ENCODE measurements at regions not wholly inside any gene's neighbourhood (a gene's known extent, or its start where the extent isn't known, plus 50 kb on each side); places are given as distances from the start of the nearest gene placed in this dataset.

DNA sequence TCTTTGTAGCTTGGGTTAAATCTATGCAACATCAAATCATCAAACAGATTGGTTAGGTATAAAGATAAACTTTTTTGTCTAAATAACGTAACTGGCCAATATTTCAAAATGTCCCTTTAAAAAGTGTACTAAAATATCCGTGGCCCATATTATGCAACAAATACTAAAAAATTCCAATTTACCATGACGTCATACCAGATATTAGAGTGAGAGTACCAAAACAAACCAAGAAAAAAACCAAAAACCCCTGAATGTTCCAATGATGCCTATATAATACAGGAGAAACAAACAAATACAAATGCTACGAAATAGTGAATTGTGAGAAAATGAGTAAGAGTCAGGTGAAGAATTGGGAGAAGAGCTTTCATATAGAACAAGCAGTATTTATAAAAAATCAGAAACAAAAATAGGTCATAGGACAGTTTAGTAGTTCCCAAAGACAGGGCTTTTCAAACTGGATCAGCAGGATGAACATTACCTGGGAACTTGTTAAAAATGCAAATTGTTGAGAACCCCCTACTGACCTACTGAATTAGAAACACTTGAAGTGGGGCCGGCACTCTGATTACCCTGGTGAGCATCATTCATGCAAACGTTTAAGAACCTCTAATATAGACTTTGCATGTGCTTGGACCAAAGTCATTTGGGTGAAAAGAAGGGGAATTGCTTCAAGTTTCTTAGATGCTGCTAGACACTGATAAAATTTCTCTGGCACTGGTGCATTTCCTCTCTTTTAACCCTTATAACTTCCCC lies 753.7 kb downstream of the DSC3 start:
- Mint-ChIP-seq H3K27ac (no peak overlapping the region), H3K9me3 (no peaks in the 10 kb centered on the region), H3K4me3 (no peak overlapping the region), H3K4me1 (no peaks in the 10 kb centered on the region), H3K27me3 (no peaks in the 10 kb centered on the region)
- no peak for ATAC-seq
- DNase-seq, result no peak

DNA sequence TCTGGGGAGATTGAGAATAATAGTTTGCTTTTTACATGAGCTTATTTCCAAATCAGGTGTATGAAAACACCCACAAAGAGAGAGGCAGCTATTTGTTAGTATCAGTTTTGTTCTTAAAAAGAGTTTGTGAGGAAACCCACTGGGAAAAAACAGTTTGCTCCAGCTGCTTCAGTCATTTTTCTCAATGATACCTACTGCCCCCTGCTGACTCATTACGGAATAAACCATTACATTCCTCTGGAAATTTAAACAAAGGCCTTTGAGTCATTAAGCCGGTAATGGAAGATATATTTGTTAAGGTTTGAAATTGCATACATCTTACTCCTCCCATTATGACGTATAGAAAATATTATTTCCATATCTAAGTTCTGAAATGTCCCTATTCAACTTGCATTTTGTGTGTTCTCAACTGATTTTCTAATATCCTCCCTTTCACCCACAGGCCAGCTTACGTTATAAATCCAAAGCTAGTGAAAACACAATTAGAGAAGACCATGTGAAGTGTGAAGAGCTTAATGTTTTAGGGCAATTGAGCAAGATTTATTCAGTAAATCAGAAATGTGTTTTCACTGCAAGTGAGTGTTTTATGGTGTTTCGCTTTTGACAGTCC lies 761.6 kb downstream of the DSC3 start:
- ATAC-seq (no peak), DNase-seq (no peak)
- Mint-ChIP-seq H3K27ac (no peak overlapping the region), H3K4me1 (no peaks in the 10 kb centered on the region), H3K27me3 (no peaks in the 10 kb centered on the region), H3K4me3 (no peak overlapping the region), H3K9me3 (no peaks in the 10 kb centered on the region)

DNA sequence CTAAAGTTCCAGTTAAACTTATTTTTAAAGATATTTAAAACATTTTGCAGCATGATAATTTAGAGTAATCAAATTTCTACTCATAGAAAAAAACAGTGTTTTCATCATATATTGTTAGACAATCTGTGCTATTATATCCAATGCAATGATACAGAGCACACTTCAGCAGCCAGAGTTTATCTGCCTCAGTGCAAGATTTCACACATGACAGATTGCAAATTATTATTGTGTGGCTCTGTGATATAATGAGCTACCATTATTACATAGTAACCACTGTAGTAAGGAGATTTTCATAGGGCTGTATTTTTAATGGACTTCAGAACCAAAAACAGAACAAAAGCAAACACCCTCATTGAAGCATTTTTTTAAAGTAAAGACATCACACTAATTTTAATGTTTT lies 762.4 kb downstream of the DSC3 start:
- no peak overlapping the region for H3K4me3 Mint-ChIP-seq
- DNase-seq, result no peak
- H3K9me3 Mint-ChIP-seq, result no peaks in the 10 kb centered on the region
- ATAC-seq, result no peak
- H3K27me3 Mint-ChIP-seq, result no peaks in the 10 kb centered on the region
- H3K27ac Mint-ChIP-seq, result no peak overlapping the region
- H3K4me1 Mint-ChIP-seq, result no peaks in the 10 kb centered on the region

DNA sequence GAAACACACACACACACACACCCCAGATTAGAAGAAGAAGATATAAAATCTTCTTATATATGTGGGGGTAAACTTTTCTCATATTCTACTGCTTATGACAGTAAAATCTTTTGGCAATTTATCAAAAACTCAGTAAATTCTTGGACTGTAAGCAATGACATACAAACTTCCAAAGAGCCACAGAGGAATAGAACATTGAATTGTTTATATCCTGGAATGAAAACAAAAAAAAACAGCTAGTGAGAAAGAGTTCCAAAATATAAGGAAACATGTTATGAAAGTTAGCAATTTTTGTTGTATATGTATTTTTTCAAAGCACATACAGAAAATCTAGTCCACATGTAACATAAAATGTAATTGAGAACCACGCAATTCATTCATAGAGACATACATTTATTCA lies 764.9 kb downstream of the DSC3 start:
- ATAC-seq, result no peak
- no peak for DNase-seq
- Mint-ChIP-seq H3K9me3 (peaks cover 0 to 6% of the 10 kb centered on the region in 2 donors), H3K27ac (no peak overlapping the region), H3K4me1 (no peaks in the 10 kb centered on the region), H3K4me3 (no peak overlapping the region), H3K27me3 (no peaks in the 10 kb centered on the region)

DNA sequence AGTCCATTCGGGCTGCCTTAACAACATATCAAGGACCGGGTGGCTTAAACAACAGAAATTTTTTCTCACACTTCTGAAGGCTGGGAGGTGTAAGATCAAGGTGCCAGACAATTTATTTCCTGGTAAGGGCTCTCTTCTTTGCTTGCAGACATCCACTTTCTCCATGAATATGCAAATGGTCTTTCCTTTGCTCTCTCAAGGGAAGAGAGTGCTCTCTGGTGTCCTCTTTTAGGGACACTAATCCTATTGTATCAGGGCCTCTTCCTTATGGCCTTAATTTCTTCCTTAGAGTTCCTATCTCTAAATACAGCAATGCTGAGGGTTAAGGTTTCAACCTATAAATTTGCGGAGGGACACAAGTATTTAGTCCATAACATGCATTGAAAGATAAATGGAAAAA lies 770.8 kb downstream of the DSC3 start:
- Mint-ChIP-seq H3K27me3 (no peaks in the 10 kb centered on the region), H3K27ac (no peak overlapping the region), H3K9me3 (peaks cover 0 to 11% of the 10 kb centered on the region in 2 donors), H3K4me1 (no peaks in the 10 kb centered on the region), H3K4me3 (no peak overlapping the region)
- DNase-seq (no peak), ATAC-seq (no peak)

DNA sequence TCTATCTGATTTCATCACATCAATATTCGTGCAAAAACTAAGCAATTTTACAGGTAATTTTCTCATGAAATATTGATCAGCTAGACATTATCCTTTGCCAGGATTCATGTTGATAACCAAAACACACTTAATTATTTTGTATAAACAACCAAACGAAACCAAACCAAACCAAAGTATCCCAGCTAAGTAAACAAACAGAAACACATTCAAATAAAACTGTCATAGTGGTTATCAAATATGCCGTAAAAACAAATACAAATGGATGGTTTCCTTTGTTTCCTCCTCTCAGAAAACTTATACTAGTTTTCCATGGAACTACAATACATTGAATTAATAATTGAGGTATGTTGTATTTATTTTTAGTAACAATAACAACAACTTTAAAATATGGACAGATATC lies 777.4 kb downstream of the DSC3 start:
- Mint-ChIP-seq H3K4me3 (no peak overlapping the region), H3K27me3 (no peaks in the 10 kb centered on the region)

DNA sequence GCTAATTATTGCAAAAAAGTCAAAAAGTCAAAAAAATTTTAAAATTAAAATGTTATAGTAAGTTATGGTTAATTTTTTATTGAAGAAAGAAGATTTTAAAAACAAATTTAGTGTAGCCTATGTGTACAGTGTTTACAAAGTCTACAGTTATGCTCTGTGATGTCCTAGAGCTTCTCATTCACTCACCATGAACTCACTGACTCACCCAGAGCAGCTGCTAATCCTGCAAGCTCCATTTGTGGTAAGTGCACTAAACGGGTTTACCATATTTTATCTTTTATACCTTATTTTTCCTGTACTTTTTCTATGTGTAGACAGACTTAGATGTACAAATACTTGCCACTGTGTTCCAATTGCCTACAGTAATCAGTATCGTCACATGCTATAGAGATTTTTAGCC lies 788.2 kb downstream of the DSC3 start:
- Mint-ChIP-seq H3K4me3 (no peak overlapping the region), H3K4me1 (no peaks in the 10 kb centered on the region), H3K27me3 (no peaks in the 10 kb centered on the region), H3K27ac (no peak overlapping the region), H3K9me3 (peaks cover 0 to 19% of the 10 kb centered on the region in 2 donors)
- ATAC-seq (no peak), DNase-seq (no peak)

More for the DNA sequence above, 777.4 kb downstream of the DSC3 start:
- ATAC-seq (no peak), DNase-seq (no peak)
- Mint-ChIP-seq H3K9me3 (peaks cover 0 to 5% of the 10 kb centered on the region in 2 donors), H3K27ac (no peak overlapping the region), H3K4me1 (no peaks in the 10 kb centered on the region)

DNA sequence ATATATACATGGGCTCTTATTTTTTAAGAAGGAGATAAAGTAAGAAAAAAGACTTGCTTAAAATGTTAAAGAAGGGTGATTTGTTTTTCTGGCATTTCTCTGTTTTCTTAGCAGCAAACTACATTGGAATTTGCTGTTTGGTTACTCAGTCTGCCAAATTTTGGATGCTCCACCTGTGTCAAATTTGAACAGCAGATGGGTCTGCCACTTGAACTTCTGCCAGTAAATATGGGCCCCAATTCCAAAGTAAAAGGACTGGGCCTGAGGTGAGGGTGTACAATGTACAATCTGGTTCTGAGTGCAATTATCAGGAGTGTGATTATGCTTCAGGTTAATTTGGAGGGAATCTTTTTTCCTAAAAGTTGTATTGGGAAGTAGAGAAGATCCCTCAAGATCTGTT lies 794.5 kb downstream of the DSC3 start:
- Mint-ChIP-seq H3K27me3 (no peaks in the 10 kb centered on the region), H3K4me1 (no peaks in the 10 kb centered on the region)

DNA sequence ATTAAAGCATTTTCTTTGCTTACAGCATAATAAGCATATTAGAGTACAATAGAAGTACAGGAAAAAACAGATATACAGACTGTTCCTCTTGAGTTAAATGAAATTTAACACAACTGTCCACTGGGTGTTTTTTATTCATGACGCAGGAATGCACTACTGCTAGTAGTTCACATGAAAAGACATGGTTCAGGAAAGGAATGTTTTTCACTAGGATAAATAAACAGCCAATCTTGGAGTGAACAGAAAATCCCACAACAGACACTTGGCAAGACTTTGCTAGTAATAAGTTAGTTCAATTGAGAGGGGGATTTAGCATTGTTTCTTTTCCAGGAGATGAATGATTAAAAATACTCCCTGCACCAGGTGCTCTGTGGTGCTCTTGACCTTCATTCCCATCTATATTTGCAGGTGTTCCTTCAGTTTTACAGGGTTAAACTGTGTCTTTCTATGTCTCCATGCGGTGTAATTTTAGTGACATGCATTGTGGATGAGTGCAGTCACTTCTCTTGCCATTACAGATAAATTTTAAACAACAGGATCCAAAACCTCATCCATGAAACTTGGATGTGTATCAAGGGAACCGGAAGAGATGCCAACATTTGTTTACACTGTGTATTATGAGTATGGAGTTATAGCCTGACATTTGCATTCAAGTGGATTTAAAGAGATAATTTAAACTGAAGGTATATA lies 796.6 kb downstream of the DSC3 start:
- Mint-ChIP-seq H3K27me3 (no peaks in the 10 kb centered on the region), H3K27ac (no peak overlapping the region), H3K4me1 (no peaks in the 10 kb centered on the region), H3K4me3 (no peak overlapping the region), H3K9me3 (peaks cover 4 to 12% of the 10 kb centered on the region in 2 donors)
- no peak for ATAC-seq
- no peak for DNase-seq

More for the DNA sequence above, 794.5 kb downstream of the DSC3 start:
- Mint-ChIP-seq H3K4me3 (no peak overlapping the region), H3K27ac (no peak overlapping the region), H3K9me3 (peaks cover 4 to 12% of the 10 kb centered on the region in 2 donors)
- DNase-seq, result no peak
- ATAC-seq, result no peak

DNA sequence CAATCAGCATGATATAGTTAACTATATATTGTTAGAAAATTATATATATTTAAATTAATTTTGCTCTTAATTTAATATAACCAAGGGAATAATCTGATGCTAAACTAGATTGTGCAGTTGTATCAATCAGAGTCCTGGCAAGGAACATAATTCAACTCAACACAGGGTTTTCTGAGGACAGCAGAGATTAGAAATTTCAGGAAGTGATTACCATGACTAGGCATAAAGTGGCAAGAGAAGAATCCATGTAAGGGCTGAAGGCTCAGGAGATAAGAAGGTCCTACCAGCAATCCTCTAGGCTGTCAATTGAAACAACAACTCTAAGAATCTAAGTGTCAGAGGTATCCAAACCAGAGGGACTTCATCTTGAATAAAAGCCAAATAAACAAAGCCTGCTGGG lies 807.8 kb downstream of the DSC3 start:
- ATAC-seq, result no peak
- H3K4me3 Mint-ChIP-seq, result no peak overlapping the region
- H3K27me3 Mint-ChIP-seq, result no peaks in the 10 kb centered on the region
- no peak for DNase-seq
- no peaks in the 10 kb centered on the region for H3K4me1 Mint-ChIP-seq
- H3K9me3 Mint-ChIP-seq, result peaks cover 7 to 28% of the 10 kb centered on the region in 2 donors
- H3K27ac Mint-ChIP-seq, result no peak overlapping the region

DNA sequence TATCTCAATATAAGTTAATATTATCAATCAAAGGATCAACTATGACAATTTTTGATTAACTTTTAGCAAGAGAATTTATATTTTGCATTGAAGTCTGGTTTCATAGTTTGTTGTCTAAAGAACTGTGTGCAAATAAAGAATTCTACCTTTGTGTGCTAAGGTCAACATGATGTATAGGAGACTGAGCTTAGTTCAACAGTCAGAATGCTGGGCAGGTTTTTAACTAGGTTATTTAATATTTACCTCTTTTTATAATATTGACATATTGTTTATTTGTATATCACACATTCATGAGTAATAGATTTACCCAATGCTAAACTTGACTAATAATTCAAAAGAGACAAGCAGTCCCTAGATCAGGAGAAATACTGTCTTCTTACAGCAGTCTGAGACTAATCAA lies 831.4 kb downstream of the DSC3 start:
- Mint-ChIP-seq H3K4me1 (no peaks in the 10 kb centered on the region), H3K27ac (no peak overlapping the region), H3K27me3 (no peaks in the 10 kb centered on the region), H3K9me3 (peaks cover 0 to 5% of the 10 kb centered on the region in 2 donors), H3K4me3 (no peak overlapping the region)
- no peak for ATAC-seq
- no peak for DNase-seq

DNA sequence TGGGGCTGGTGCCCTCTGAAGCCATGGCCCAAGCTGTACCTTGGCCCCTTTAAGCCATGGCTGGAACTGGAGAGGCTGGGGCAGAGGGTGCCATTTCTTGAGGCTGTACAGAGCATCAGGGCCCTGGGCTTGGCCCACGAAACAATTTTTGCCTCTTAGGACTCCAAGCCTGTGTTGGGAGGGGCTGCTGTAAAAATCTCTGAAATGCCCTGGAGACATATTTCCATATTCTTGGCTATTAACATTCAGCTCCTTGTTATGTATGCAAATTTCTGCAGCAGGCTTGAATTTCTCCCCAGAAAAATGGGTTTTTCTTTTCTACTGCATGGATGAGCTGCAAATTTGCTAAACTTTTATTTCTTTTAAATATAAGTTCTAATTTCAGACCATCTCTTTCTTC lies 834.0 kb downstream of the DSC3 start:
- H3K27ac Mint-ChIP-seq, result no peak overlapping the region
- no peak for DNase-seq
- no peaks in the 10 kb centered on the region for H3K27me3 Mint-ChIP-seq
- no peak overlapping the region for H3K4me3 Mint-ChIP-seq
- H3K4me1 Mint-ChIP-seq, result no peaks in the 10 kb centered on the region
- peaks cover 0 to 12% of the 10 kb centered on the region in 2 donors for H3K9me3 Mint-ChIP-seq
- no peak for ATAC-seq

DNA sequence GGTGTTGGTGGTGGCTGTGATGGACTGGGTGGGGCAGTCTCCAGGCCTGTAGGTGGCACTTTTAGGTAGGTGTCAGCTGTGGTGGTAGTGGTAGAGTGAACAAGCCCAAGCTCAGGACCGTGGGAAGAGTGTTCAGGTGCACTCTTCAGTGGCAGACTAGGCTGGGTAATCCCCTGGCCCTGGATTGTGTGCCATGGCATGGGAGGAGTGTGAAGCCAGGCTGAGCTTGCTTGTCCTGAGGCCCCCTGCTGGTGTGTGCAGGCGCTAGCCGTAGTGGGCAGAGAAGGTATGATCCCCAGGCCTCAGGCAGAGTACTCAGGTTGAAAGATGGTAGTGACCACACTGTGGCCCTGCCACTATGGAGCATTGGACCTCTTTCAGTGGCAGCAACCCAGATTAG lies 850.3 kb downstream of the DSC3 start:
- H3K27me3 Mint-ChIP-seq, result no peaks in the 10 kb centered on the region
- no peak overlapping the region for H3K27ac Mint-ChIP-seq
- no peak overlapping the region for H3K4me3 Mint-ChIP-seq
- no peak for DNase-seq
- peaks cover 17 to 33% of the 10 kb centered on the region in 2 donors for H3K9me3 Mint-ChIP-seq
- no peaks in the 10 kb centered on the region for H3K4me1 Mint-ChIP-seq
- ATAC-seq, result no peak

DNA sequence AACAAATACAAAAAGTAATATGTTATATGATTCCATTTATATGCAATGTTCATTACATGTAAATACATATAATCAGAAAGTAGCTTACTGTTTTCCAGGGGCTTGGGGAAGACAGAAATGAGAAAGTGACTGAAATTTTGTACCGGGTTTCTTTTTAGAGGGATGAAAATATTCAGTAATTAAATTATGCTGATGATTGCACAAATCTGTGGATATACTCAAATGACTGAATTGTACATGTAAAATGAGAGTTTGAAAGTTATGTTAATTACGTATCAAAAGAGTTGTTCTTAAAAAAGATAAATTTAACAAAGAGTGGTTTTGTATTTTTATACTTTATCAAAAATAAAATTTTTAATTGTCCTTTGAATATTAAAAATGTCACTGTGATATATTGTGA lies 856.3 kb downstream of the DSC3 start:
- no peak for DNase-seq
- Mint-ChIP-seq H3K27me3 (no peaks in the 10 kb centered on the region), H3K27ac (no peak overlapping the region), H3K9me3 (peaks cover 9 to 22% of the 10 kb centered on the region in 2 donors), H3K4me3 (no peak overlapping the region), H3K4me1 (no peaks in the 10 kb centered on the region)
- ATAC-seq, result no peak

DNA sequence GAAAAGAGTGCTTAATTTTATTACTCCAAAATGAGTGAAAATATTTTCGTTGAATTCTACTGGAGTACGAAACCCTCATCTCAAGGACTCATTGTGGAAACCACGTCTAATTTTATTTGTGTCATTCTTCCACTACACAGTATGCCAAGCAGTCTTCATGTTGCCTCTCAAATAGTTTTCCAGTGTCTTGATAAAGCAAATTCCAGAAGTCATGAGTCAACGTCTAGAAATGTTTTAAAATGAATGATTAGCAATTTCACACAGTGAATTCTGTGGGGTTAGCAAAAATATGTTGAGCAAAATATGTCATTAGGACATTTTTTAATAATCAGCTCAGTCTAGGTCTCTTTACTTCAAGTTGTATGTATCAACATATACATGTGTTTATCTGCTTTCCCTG lies 865.5 kb downstream of the DSC3 start:
- no peak for ATAC-seq
- DNase-seq, result no peak
- no peaks in the 10 kb centered on the region for H3K27me3 Mint-ChIP-seq
- H3K4me1 Mint-ChIP-seq, result no peaks in the 10 kb centered on the region
- no peak overlapping the region for H3K27ac Mint-ChIP-seq
- peaks cover 11 to 20% of the 10 kb centered on the region in 2 donors for H3K9me3 Mint-ChIP-seq
- no peak overlapping the region for H3K4me3 Mint-ChIP-seq

DNA sequence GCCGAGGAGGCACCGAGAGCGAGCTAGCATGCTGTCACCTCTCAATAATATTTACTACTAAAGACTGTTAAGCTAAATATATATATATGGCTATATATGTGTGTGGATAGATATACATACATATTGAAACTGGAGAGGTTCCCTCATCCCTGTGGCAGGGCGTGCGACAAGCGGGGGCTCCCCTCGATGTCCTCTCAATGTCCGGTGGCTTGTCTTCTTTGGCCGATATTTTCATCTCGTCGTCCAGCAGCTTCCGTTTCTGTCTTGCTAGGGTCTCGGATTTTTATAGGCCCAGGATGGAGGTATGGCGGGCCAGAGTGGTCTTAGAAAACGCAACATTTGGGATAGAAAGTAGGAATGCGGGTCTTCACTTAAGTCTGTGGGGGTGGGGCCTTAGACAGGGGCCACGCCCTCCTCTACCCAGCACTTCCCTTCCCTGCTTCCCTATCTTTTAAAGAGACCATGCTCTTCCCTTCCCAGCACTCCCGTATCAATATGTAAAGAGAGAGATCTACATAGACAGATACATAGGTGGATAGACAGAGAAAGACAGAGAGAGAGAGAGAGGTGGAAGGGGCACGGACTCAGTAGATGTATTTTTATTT lies 866.8 kb downstream of the DSC3 start:
- H3K4me3 Mint-ChIP-seq, result no peak overlapping the region
- H3K9me3 Mint-ChIP-seq, result peaks cover 11 to 20% of the 10 kb centered on the region in 2 donors
- H3K27me3 Mint-ChIP-seq, result no peaks in the 10 kb centered on the region
- no peaks in the 10 kb centered on the region for H3K4me1 Mint-ChIP-seq
- no peak overlapping the region for H3K27ac Mint-ChIP-seq
- no peak for DNase-seq
- no peak for ATAC-seq
